Tibial nerve (tissue), 4 donors: ENCODE measurements at regions not wholly inside any gene's neighbourhood (a gene's known extent, or its start where the extent isn't known, plus 50 kb on each side); places are given as distances from the start of the nearest gene placed in this dataset.

Experiments used
- EP300 ChIP-seq, 2 donors: sonication (generic); formaldehyde crosslinking; IDR thresholded peaks; one replicate each; pipeline ENCODE4 v1.6.1; 2017; ENCODE audit warnings: antibody characterized with exemption in 2 of 2, mild to moderate bottlenecking in 1 of 2
- POLR2A ChIP-seq, 2 donors: fragments of 450-650 bp; IDR thresholded peaks; one replicate each; pipeline ENCODE4 v1.6.1; 2017; ENCODE audit warnings: antibody characterized with exemption in 2 of 2, mild to moderate bottlenecking in 2 of 2, moderate library complexity in 2 of 2
- TF ChIP-seq, protein P1 (sequence below), 5 experiments: fragments of 200-600 bp in 3 of 5; fragments of 450-650 bp in 2 of 5; sonication (generic) in 3 of 5; IDR thresholded peaks; one replicate each; pipeline ENCODE4 v1.5.1; 2016 to 2019; ENCODE audit warnings: antibody characterized with exemption in 5 of 5, mild to moderate bottlenecking in 3 of 5, moderate library complexity in 2 of 5

DNA sequence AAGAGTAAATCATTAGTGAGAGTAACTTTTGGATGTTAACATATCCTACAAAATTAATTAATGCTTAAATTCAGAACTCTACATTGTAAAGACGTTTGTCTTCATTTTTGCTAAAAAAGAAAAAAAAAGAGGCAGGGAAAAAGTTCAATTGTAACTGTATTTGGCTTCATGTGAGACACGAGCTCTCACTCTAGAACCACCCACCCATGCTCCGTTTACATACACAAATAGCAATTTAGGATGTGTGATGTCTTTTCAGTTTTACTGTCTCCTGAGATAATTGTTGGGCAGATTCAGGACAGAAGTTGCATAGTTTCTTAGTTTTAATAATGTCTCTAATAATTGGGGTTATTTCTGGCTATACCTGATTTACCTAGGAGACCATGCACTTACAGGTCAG, 248.6 kb downstream of the AASDHPPT start:
- TF ChIP-seq POLR2A (IDR thresholded peaks at IDR 0.05), result no peak
- TF ChIP-seq, protein P1, sequence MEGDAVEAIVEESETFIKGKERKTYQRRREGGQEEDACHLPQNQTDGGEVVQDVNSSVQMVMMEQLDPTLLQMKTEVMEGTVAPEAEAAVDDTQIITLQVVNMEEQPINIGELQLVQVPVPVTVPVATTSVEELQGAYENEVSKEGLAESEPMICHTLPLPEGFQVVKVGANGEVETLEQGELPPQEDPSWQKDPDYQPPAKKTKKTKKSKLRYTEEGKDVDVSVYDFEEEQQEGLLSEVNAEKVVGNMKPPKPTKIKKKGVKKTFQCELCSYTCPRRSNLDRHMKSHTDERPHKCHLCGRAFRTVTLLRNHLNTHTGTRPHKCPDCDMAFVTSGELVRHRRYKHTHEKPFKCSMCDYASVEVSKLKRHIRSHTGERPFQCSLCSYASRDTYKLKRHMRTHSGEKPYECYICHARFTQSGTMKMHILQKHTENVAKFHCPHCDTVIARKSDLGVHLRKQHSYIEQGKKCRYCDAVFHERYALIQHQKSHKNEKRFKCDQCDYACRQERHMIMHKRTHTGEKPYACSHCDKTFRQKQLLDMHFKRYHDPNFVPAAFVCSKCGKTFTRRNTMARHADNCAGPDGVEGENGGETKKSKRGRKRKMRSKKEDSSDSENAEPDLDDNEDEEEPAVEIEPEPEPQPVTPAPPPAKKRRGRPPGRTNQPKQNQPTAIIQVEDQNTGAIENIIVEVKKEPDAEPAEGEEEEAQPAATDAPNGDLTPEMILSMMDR (IDR thresholded peaks at IDR 0.05), result no peak
- TF ChIP-seq EP300 (IDR thresholded peaks at IDR 0.05), result no peak
